Left renal pelvis (tissue), 4 donors: ENCODE measurements at regions not wholly inside any gene's neighbourhood (a gene's known extent, or its start where the extent isn't known, plus 50 kb on each side); places are given as distances from the start of the nearest gene placed in this dataset.
"Not testable (repeated sequence)": the region's sequence is repeated elsewhere in the genome, so short reads cannot be mapped to it uniquely, and the experiment has no call there.

Source experiments
- DNase-seq, 4 donors: peaks; one replicate each; pipeline ENCODE4 v3.0.0-alpha.2; 2013; ENCODE audit warnings: low read depth in 4 of 4, low spot score in 3 of 4

- DNase-seq: not testable (repeated sequence)
Measured at GRCh38 chr1:95297906-95298305, 63.9 kb downstream of the RWDD3 start.

DNA sequence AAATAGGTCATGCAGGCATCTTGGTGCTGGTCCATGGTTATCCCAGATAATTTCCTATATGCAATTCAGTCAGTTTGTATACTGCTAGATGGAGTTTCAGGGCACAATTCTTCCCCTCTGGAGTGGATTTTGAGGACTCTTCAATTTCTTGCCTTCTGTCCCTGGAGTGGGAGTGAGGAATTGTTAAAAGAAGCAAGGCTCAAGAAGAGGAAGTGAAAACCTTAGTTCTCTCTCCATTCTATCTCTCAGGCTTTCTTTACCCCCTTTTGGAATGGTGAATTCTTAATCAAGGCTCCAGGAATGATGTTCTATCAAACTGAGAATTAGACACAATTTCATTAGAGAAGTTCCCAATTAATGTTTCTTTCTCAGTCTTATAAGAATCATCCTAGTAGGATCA, 67.1 kb downstream of the RWDD3 start:
- no peak for DNase-seq

DNA sequence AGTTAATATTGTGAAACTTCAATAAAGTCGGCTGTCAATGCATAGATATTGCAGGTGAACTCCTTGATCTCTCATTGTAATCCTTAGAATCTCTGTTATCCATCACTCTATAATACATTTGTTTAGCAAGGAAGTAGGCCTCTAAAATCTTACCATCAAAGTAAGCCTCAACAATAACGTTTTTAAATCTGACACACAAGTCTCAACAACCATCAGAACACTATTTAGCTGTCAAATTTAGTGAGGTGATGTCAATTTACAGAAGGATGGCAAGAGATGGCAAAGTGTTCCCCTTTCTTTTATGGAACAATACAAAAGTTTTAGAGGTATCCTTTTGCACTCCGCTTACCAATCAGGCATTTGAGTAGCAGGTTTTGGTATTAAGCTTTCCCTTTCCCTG, 67.6 kb downstream of the RWDD3 start:
- no peak for DNase-seq

- no peak for DNase-seq
Measured at GRCh38 chr1:95304803-95305202, 70.8 kb downstream of the RWDD3 start.

DNA sequence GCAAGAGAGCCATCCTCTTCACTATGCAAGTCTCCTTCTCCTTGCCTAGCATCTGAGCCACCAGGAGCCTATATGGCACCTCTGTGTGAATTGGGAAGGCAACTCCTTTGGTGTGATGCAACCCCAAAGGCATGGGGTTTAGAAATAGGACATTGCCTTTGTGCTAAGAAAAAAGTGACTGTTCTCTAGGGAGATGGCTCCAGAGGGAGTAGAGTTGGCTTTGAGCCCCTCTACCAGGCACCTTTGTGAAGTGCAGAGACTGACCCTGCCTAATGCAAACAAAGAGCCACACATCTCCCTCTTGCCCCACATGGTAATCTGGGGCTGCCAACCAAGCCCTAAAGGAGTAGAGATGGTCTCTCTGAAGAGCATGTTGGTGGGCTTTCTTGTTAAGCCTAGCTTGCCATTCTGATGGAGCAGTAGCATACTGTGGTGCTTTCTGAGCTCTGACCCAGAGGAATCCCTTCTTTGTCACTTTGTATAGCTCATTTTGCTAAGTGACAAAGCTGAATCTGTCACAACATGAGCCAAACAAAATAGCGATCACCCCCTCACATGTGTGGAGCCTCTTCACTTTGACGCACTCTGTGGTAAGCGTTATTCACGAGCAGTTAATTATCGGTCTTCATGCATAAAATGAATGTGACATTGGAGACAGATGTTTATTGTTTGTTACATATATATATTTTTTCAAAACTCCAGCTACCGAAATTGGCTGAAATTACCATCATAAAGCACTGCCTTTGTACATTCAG, 74.4 kb downstream of the RWDD3 start:
- no peak for DNase-seq

GRCh38 chr1:95309031-95309471, 75.0 kb downstream of the RWDD3 start:
- peak in 2 of 4 donors; percentile 12 to 27 for DNase-seq

DNA sequence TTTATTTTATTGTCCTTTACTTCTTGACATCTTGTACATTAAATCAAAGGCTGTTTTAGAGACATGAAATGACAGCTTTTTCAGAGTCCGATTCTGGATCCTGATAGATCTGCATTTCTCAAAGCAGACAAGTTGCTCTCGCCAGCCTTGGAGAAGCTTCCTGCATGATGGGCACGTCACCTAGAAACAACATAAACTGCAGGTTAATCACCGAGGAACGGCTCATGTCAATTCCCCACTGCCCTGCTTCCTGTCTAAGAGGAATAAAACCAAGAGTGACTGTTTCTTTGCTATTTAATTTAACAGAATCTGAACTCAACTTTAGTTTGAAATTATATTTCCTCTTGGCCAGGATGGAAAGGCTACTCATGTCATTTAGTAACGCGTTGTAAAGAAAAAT, 77.0 kb downstream of the RWDD3 start:
- no peak for DNase-seq

DNA sequence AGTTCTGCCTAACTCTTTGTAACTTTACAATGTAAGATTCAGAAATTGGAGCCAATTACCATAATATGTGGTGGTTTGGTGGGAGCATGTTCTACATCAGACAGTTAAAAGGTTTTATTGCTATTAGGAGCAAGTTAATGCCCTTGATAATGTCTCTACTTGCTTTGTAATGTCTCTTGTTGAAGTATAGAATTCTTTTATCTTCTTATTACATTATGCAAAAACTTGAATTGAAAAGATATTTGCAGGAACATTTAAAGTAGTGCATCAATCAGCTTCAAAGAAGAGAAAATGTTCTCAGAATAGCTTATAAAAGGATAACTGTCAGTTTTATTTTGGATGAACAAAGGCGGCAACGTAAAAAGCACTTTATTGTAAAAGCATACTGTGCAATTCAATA, 77.8 kb downstream of the RWDD3 start:
- no peak for DNase-seq

DNA sequence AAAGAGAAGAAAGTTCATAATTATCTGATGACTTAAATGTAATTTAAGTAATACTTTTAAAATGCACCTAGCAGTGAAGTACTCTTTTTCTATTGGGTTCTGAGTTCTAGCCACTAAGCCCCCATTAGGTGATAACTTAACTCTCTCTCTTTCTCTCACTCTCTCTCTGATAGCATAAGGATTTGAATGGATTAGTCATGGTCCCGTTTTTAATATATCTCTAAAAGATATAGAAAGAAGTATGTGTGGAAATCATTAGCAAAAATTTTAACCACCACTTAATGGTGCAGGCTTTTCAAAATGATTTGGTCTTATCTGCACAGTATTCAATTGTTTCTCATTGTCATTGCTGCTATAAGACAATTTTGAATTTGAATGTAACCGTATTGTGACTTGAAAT, 78.2 kb downstream of the RWDD3 start:
- no peak for DNase-seq

- DNase-seq: no peak
Measured at GRCh38 chr1:95313527-95313926, 79.5 kb downstream of the RWDD3 start.

GRCh38 chr1:95321531-95321930, 87.5 kb downstream of the RWDD3 start:
- DNase-seq: no peak

- DNase-seq: no peak
Measured at GRCh38 chr1:95323123-95323522, 89.1 kb downstream of the RWDD3 start.

- DNase-seq: no peak
Measured at GRCh38 chr1:95325349-95325748, 91.3 kb downstream of the RWDD3 start.

DNA sequence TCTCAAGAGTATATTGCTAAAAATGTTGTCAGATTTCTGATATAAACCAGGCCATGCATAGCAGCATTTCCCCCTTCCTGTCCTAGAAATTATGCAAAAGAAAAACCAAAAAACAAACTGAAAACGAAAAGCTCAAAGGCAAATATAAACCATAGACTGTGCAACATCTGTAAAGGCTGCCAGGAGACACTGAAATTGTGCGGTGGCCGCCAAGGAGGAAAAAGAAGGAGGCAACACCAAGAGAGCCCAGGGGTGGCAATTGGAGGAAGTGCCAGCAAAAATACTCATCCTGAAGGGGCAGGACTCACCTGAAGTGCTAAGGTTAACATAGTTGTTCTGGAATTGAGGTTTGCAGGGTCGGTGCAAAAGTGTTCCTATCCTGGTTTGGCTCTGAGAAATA, 92.0 kb downstream of the RWDD3 start:
- no peak for DNase-seq

- DNase-seq: no peak
Measured at GRCh38 chr1:95332754-95333153, 98.7 kb downstream of the RWDD3 start.

- no peak for DNase-seq
Measured at GRCh38 chr1:95339377-95339776, 105.4 kb downstream of the RWDD3 start.

DNA sequence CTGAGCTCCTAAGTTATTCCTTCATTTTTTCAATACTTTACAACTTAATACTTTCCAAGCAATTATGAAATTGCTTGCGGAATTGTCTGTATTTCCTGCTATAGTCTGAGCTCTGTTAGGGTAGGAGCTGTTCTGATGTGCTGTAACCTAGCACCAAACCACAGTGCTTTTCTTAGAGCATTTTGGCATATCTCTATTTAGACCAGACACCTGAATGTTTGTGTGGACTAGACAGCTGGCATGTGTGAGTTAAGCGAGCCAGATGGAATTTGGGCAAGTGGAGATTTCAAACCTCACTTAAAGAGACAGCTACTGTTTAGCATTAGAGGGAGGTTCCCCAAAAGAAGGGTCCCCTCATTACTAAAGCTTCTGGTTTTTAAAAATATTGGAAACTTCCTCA, 106.1 kb downstream of the RWDD3 start:
- no peak for DNase-seq

DNA sequence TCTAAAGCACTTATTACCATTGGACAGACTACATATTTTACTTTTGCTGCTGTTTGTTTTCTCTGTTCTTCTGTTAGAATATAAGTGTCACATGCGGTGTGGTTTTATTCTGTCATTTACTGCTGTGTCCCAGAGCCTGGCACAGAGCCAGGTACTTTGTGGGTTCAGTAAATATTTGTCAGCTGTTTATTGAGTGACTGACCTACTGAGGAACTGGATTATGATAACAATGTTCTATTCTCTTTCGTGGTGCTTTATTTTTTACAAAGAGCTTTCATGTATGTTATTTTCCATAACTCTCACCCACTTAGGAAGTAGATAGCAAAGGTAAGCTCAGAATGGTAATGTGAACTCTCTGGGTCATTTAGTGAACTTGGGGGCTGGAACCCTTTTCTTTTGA, 118.8 kb downstream of the RWDD3 start:
- no peak for DNase-seq

- no peak for DNase-seq
Measured at GRCh38 chr1:95353194-95353593, 119.2 kb downstream of the RWDD3 start.

DNA sequence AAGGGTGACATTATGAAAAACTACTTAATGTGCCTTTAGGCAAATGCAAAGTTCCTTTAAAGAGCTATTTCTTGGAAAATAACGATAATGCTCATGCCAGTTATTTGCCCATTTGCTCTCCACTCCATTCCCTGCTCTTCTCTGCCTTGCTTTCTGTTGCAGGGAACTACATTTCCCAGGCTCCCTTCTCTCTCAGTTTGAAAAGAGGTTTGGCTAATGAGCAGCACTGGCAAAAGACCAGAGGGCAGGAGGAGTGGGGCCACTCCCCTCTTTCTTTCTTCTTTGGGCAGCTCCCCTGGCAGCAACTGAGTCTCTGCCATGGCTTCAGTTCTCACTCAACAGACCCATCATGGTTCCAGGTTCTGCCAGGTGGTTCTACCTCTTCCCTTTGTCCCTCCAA, 130.5 kb downstream of the RWDD3 start:
- no peak for DNase-seq

- no peak for DNase-seq
Measured at GRCh38 chr1:95366498-95366897, 132.5 kb downstream of the RWDD3 start.

DNA sequence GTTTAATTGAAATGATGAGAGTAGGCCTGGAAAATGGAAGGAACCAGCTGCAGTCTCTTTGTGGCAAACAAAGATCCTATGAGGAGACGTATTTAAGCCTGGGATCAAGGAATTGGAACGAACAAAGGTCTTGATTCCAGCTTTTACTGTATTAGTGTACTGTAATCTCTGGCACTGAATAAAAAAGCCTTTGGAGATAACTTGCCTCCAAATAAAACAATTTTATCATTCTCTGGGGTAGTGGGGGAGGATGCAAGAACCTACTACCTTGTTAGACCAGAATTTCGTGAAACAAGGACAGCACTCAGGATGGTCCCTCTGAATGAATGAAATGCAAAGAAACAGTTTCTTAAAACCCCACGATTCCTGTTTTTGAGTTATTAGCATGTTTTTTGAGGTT, 134.2 kb downstream of the RWDD3 start:
- DNase-seq: no peak
